Activated naive CD4-positive, alpha-beta T cell treated with anti-CD3 and anti-CD28 coated beads, Interleukin-2, amount 10 ng/mL, durations not matched to agents 7 days and 5 days (primary cell): ENCODE measurements at regions not wholly inside any gene's neighbourhood (a gene's known extent, or its start where the extent isn't known, plus 50 kb on each side); places are given as distances from the start of the nearest gene placed in this dataset.

ENCODE experiments used
- CTCF ChIA-PET: fragments of 350-600 bp; sonication (Branson Sonifier 250); formaldehyde crosslinking; loops from one replicate; lab custom pipeline; 2021; ENCODE audit warnings: antibody characterized with exemption; lab: Charles Lee
- DNase-seq: peaks from one replicate; pipeline ENCODE4 v3.0.0-alpha.2; 2020
- H3K27ac Mint-ChIP-seq: one replicate; pipeline ENCODE4 v1.8.0; 2021; ENCODE audit warnings: mild to moderate bottlenecking, moderate library complexity, mixed read lengths
- H3K27me3 Mint-ChIP-seq: one replicate; pipeline ENCODE4 v1.8.0; 2021; ENCODE audit warnings: mild to moderate bottlenecking, mixed read lengths
- H3K36me3 Mint-ChIP-seq: one replicate; pipeline ENCODE4 v1.8.0; 2021; ENCODE audit warnings: mixed read lengths
- H3K4me1 Mint-ChIP-seq: one replicate; pipeline ENCODE4 v1.8.0; 2021; ENCODE audit warnings: mixed read lengths
- H3K4me3 Mint-ChIP-seq: one replicate; pipeline ENCODE4 v1.8.0; 2021; ENCODE audit warnings: mild to moderate bottlenecking, moderate library complexity, mixed read lengths
- H3K9me3 Mint-ChIP-seq: one replicate; pipeline ENCODE4 v1.8.0; 2021; ENCODE audit warnings: mixed read lengths

GRCh38 chr18:38025433-38026038 is 459.9 kb upstream of the CELF4 start:
- H3K4me1 Mint-ChIP-seq, result no peaks in the 10 kb centered on the region
- CTCF ChIA-PET, result no interaction called here
- no peaks in the 10 kb centered on the region for H3K9me3 Mint-ChIP-seq
- H3K27me3 Mint-ChIP-seq, result no peaks in the 10 kb centered on the region
- H3K4me3 Mint-ChIP-seq, result no peak overlapping the region
- no peaks in the 10 kb centered on the region for H3K36me3 Mint-ChIP-seq
- H3K27ac Mint-ChIP-seq, result no peak overlapping the region
- DNase-seq, result no peak

- Mint-ChIP-seq H3K4me1 (no peaks in the 10 kb centered on the region), H3K27ac (no peak overlapping the region), H3K4me3 (no peak overlapping the region), H3K36me3 (no peaks in the 10 kb centered on the region), H3K9me3 (no peaks in the 10 kb centered on the region), H3K27me3 (no peaks in the 10 kb centered on the region)
- CTCF ChIA-PET, result no interaction called here
- DNase-seq, result no peak
Observed at GRCh38 chr18:38023871-38024270, 458.3 kb upstream of the CELF4 start.

GRCh38 chr18:38022234-38022633 is 456.6 kb upstream of the CELF4 start:
- Mint-ChIP-seq H3K4me1 (no peaks in the 10 kb centered on the region), H3K27ac (no peak overlapping the region)
- CTCF ChIA-PET, result no interaction called here

GRCh38 chr18:38019292-38019691 is 453.7 kb upstream of the CELF4 start:
- no peaks in the 10 kb centered on the region for H3K36me3 Mint-ChIP-seq
- H3K4me3 Mint-ChIP-seq, result no peak overlapping the region
- CTCF ChIA-PET, result no interaction called here
- no peaks in the 10 kb centered on the region for H3K4me1 Mint-ChIP-seq
- no peaks in the 10 kb centered on the region for H3K27me3 Mint-ChIP-seq
- H3K27ac Mint-ChIP-seq, result no peak overlapping the region
- H3K9me3 Mint-ChIP-seq, result peaks cover 8% of the 10 kb centered on the region
- DNase-seq, result no peak

More at GRCh38 chr18:38022234-38022633, 456.6 kb upstream of the CELF4 start:
- Mint-ChIP-seq H3K9me3 (peaks cover under 1% of the 10 kb centered on the region), H3K4me3 (no peak overlapping the region), H3K36me3 (no peaks in the 10 kb centered on the region), H3K27me3 (no peaks in the 10 kb centered on the region)
- DNase-seq, result no peak

GRCh38 chr18:38010971-38011857 is 445.6 kb upstream of the CELF4 start:
- Mint-ChIP-seq H3K4me1 (no peaks in the 10 kb centered on the region), H3K27ac (no peak overlapping the region), H3K27me3 (no peaks in the 10 kb centered on the region), H3K9me3 (peaks cover 6% of the 10 kb centered on the region), H3K4me3 (no peak overlapping the region), H3K36me3 (no peaks in the 10 kb centered on the region)
- no peak for DNase-seq
- CTCF ChIA-PET, result no interaction called here

- Mint-ChIP-seq H3K9me3 (no peaks in the 10 kb centered on the region), H3K4me3 (no peak overlapping the region), H3K4me1 (no peaks in the 10 kb centered on the region), H3K27me3 (no peaks in the 10 kb centered on the region), H3K36me3 (no peaks in the 10 kb centered on the region), H3K27ac (no peak overlapping the region)
- CTCF ChIA-PET, result no interaction called here
- DNase-seq, result no peak
Observed at GRCh38 chr18:38010037-38010436, 444.4 kb upstream of the CELF4 start.

- CTCF ChIA-PET, result no interaction called here
- Mint-ChIP-seq H3K36me3 (no peaks in the 10 kb centered on the region), H3K27ac (no peak overlapping the region), H3K27me3 (no peaks in the 10 kb centered on the region), H3K9me3 (no peaks in the 10 kb centered on the region), H3K4me1 (no peaks in the 10 kb centered on the region), H3K4me3 (no peak overlapping the region)
- DNase-seq, result no peak
Observed at GRCh38 chr18:38009320-38009719, 443.7 kb upstream of the CELF4 start.

GRCh38 chr18:38007676-38008330 is 442.2 kb upstream of the CELF4 start:
- CTCF ChIA-PET, result no interaction called here
- DNase-seq, result no peak
- Mint-ChIP-seq H3K27me3 (no peaks in the 10 kb centered on the region), H3K9me3 (no peaks in the 10 kb centered on the region), H3K4me3 (no peak overlapping the region), H3K27ac (no peak overlapping the region), H3K36me3 (no peaks in the 10 kb centered on the region), H3K4me1 (no peaks in the 10 kb centered on the region)

GRCh38 chr18:38007026-38007425 is 441.4 kb upstream of the CELF4 start:
- no peak for DNase-seq
- Mint-ChIP-seq H3K36me3 (no peaks in the 10 kb centered on the region), H3K27ac (no peak overlapping the region), H3K27me3 (no peaks in the 10 kb centered on the region), H3K4me1 (no peaks in the 10 kb centered on the region), H3K4me3 (no peak overlapping the region), H3K9me3 (no peaks in the 10 kb centered on the region)
- CTCF ChIA-PET, result no interaction called here

- Mint-ChIP-seq H3K9me3 (no peaks in the 10 kb centered on the region), H3K27me3 (no peaks in the 10 kb centered on the region), H3K4me3 (no peak overlapping the region), H3K36me3 (no peaks in the 10 kb centered on the region), H3K27ac (no peak overlapping the region), H3K4me1 (no peaks in the 10 kb centered on the region)
- CTCF ChIA-PET, result no interaction called here
- no peak for DNase-seq
Observed at GRCh38 chr18:38006541-38006940, 440.9 kb upstream of the CELF4 start.

- no peak for DNase-seq
- no peaks in the 10 kb centered on the region for H3K36me3 Mint-ChIP-seq
- H3K27ac Mint-ChIP-seq, result no peak overlapping the region
- peaks cover 4% of the 10 kb centered on the region for H3K9me3 Mint-ChIP-seq
- H3K27me3 Mint-ChIP-seq, result no peaks in the 10 kb centered on the region
- CTCF ChIA-PET, result no interaction called here
- no peak overlapping the region for H3K4me3 Mint-ChIP-seq
- no peaks in the 10 kb centered on the region for H3K4me1 Mint-ChIP-seq
Observed at GRCh38 chr18:37997695-37998094, 432.1 kb upstream of the CELF4 start.

GRCh38 chr18:37987901-37988300 is 422.3 kb upstream of the CELF4 start:
- H3K27me3 Mint-ChIP-seq, result no peaks in the 10 kb centered on the region
- CTCF ChIA-PET, result no interaction called here
- no peaks in the 10 kb centered on the region for H3K4me1 Mint-ChIP-seq
- H3K36me3 Mint-ChIP-seq, result no peaks in the 10 kb centered on the region
- H3K27ac Mint-ChIP-seq, result no peak overlapping the region
- no peak for DNase-seq
- no peak overlapping the region for H3K4me3 Mint-ChIP-seq
- H3K9me3 Mint-ChIP-seq, result no peaks in the 10 kb centered on the region

GRCh38 chr18:37986665-37987064 is 421.1 kb upstream of the CELF4 start:
- Mint-ChIP-seq H3K4me3 (no peak overlapping the region), H3K27me3 (no peaks in the 10 kb centered on the region), H3K9me3 (no peaks in the 10 kb centered on the region), H3K36me3 (no peaks in the 10 kb centered on the region), H3K27ac (no peak overlapping the region), H3K4me1 (no peaks in the 10 kb centered on the region)
- no peak for DNase-seq
- CTCF ChIA-PET, result no interaction called here

- Mint-ChIP-seq H3K4me3 (no peak overlapping the region), H3K4me1 (no peaks in the 10 kb centered on the region), H3K27me3 (no peaks in the 10 kb centered on the region), H3K9me3 (peaks cover under 1% of the 10 kb centered on the region), H3K36me3 (no peaks in the 10 kb centered on the region), H3K27ac (no peak overlapping the region)
- DNase-seq, result no peak
- CTCF ChIA-PET, result no interaction called here
Observed at GRCh38 chr18:37985126-37985525, 419.5 kb upstream of the CELF4 start.

- CTCF ChIA-PET, result no interaction called here
- DNase-seq, result no peak
- H3K36me3 Mint-ChIP-seq, result no peaks in the 10 kb centered on the region
- H3K4me1 Mint-ChIP-seq, result no peaks in the 10 kb centered on the region
- H3K4me3 Mint-ChIP-seq, result no peak overlapping the region
- peaks cover 2% of the 10 kb centered on the region for H3K9me3 Mint-ChIP-seq
- no peak overlapping the region for H3K27ac Mint-ChIP-seq
- H3K27me3 Mint-ChIP-seq, result no peaks in the 10 kb centered on the region
Observed at GRCh38 chr18:37980556-37980955, 415.0 kb upstream of the CELF4 start.
